ENCODE measurements at regions not wholly inside any gene's neighbourhood (a gene's known extent, or its start where the extent isn't known, plus 50 kb on each side); places are given as distances from the start of the nearest gene placed in this dataset.
"Not testable (repeated sequence)": the region's sequence is repeated elsewhere in the genome, so short reads cannot be mapped to it uniquely, and the experiment has no call there.

DNA sequence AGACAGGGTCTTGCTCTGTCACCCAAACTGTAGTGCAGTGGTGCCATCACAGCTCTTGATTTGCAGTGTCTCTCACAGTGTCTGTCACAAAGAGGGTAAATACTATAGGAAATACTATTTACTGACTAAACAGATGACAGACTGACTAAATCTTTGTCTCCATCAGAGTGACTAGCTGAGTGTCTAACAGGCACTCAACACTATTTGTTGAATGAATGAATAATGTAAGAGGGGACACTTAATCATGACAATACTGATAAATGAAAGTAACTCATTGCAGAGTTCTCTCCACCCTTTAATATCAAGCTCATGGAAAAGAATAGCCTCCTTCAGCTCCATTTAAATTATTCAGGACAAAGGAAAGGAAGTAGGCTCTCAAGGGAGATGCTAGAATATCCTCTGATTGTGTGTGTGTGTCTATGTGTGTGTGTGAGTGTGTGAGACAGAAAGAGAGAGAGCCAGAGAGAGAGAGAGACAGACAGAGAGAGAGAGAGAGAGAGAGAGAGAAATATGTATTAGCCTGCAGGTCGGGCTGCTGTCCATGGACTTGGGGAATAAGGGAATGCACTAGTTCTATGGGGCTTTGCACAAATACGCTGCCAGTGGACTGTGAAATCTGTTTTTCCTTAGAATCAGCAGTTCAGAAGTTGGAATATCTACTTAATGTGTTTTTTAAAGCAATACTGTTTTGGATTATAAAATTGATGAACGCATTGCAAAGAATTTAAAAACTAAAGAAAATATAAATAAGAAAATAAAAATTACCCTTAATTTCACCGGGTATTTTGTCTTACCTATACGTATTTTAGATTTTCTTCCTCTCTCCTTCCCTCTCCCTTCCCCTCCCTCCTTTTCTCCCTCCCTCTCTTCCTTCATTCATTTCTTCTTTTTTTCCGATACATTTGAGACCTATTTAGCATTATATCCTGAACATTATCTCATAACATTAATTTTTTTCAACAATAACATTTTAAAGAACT lies 132.9 kb upstream of the LRIG1 start:
- no peak for DNase-seq

DNA sequence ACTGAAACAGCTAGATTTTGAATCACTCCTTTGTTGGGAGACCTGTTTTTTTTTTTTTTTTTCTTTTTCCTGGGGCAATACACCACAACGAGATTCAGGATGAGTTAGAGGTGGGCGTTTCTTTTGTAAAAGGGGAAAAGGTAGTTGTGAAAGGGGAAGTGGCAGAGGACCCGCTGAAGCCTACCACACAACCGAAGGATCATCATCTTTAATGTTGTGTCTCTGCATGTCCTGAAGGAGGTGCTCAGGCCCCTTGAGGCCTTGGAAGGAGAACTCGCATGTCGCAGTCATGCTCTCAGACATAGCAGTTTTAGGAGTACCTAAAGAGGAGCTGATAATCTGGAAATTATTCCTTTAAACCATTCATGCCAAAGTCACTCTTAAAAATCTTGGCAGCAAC lies 137.9 kb upstream of the LRIG1 start:
- DNase-seq: no peak

DNA sequence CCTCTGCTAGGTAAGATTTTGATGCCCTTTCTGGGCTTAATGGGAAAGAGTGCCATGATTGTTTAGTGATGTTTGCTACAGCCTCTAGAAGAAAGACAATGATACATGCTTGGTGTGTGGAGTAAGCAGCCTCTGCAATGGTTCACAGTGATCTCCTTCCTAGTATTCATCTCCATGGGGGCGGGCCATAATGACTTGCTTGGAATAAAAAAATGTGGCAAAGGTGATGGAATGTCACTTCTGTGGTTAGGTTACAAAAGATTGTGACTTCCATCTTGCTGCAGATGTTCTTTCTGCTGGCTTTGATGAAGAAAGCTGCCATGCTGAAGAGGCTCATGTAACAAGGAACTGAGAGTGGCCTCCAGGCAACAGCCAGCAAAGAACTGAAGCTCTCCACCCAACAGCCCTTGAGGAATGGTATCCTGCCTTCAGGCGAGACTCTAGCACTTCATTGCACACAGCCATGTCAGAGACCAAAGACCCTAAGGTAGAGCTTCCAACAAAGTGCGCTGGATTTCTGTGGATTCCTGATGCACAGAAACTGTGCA lies 139.1 kb upstream of the LRIG1 start:
- DNase-seq: no peak

DNA sequence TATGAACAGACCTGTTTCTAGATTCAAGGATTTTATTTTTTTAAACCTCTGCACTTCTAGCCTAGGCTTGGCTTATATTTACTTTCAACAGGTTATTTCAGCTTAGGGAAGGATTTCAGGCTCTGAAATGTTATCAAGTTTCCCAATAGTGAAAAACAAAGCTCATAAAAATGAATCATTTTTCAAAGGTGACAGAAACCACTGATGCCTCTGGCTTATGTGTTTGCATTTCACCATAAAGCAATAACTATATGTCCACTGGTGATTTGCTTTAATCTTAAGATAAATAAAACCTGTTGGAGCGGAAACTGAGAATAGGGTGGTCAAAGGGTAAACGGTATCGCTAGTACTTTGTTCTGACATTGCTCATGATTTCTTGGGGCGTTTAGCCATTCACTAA lies 141.2 kb upstream of the LRIG1 start:
- no peak for DNase-seq

DNA sequence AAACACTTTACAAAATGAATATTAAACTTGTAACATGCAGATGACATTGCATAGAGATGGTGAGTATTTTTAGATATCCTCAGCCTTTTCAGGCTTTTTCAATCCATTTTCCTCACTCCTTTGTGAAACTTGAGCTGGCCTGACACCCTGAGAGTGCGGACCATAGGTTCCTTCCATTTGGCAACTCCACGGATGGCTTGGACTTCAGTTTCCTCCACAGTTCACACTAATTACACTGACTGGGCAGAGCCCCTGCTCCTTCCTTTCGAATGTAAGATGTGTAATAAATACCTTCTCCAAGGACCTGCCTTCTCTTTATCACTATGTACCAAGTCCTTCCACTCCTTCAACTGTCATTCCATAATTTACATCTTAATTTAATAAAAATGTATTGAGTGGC lies 141.7 kb upstream of the LRIG1 start:
- no peak for DNase-seq

DNA sequence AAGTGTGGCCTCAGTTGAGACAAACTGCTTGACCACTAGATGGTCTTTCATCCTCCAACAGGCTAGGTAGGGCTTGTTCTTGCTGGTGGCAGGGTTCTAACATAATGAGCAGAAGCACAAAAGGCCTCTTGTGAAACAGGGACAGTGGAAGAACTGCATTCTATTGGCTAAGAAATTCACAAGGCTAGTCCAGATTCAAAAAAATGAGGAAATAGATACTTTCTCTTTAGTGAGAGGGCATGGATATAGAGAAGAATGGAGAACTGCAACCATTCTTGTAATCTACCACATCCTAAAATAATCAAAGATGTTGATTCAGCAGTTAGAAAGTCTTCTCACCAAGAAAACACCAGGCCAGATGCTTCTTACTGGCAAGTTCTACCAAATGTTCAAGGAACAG lies 143.7 kb upstream of the LRIG1 start:
- DNase-seq: no peak

DNA sequence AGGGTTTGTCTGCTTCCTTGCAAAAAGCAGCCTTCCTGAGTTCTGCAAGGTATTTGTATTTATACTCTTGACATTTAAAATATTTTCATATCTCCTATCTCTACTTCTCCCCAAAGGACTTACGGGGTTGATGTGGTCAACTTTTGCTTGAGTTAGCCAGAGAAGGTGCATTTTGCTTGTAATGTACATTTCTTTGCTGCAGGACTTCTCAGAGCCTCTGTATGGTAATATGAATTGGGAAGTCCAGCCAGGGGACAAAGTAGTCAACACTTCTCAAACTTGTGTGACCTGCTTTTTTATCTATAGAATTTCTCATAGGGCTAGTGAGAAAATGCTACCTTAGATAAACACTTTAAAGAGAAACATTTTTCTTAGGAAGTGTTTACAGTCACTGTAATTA lies 148.2 kb upstream of the LRIG1 start:
- DNase-seq: no peak

DNA sequence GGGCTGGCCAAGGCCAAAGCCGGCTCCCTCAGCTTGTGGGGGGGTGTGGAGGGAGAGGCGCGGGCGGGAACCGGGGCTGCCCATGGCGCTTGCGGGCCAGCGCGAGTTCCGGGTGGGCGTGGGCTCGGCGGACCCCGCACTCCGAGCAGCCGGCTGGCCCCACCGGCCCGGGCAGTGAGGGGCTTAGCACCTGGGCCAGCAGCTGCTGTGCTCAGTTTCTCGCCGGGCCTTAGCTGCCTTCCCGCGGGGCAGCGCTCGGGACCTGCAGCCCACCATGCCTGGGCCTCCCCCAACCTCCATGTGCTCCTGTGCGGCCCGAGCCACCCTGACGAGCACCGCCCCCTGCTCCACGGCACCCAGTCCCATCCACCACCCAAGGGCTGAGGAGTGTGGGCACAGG lies 150.7 kb upstream of the LRIG1 start:
- DNase-seq: not testable (repeated sequence)

DNA sequence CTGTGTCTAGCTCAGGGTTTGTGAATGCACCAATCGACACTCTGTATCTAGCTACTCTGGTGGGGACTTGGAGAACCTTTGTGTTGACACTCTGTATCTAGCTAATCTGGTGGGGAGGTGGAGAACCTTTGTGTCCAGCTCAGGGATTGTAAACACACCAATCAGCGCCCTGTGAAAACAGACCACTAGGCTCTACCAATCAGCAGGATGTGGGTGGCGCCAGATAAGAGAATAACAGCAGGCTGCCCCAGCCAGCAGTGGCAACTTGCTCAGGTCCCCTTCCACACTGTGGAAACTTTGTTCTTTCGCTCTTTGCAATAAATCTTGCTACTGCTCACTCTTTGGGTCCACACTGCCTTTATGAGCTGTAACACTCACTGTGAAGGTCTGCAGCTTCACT lies 151.3 kb upstream of the LRIG1 start:
- DNase-seq: not testable (repeated sequence)

DNA sequence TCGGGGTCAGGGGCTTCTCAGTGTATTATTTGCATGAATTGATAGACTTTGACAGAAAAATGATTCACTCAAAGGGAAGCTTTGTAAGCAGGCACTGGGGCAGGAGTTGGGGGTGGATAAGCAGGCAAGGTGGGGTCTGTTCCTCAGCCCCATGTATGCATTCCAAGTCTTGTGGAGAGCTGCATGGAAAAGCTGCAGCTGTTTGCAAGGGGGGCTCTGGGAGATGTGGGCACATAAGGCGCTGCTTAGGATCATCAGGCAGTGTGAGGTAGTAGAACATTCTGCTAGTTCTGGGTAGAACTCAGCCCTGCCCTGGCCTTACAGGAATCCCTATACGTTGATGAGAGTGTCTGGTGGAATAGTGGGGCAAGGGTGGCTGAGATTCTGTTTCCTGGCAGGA lies 154.2 kb upstream of the LRIG1 start:
- DNase-seq: no peak

DNA sequence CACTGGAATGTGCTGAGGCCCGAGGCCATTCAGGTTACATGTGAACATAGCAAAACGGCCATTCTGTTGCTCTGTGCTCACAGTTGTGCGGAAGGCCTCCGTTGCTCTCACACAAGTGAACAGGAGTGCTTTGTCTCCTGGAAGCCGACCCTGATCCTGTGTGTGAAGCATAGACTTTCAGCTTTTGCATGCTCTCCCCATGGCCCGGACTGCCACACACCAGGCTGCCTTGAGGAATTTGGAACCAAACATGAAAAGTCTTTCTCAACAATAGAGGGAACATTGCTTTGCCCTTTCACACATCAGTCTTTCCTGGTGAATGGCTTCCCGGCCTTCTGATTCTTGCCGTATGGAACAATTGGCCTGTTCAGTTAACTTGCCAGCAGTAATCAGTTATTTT lies 154.8 kb upstream of the LRIG1 start:
- no peak for DNase-seq

DNA sequence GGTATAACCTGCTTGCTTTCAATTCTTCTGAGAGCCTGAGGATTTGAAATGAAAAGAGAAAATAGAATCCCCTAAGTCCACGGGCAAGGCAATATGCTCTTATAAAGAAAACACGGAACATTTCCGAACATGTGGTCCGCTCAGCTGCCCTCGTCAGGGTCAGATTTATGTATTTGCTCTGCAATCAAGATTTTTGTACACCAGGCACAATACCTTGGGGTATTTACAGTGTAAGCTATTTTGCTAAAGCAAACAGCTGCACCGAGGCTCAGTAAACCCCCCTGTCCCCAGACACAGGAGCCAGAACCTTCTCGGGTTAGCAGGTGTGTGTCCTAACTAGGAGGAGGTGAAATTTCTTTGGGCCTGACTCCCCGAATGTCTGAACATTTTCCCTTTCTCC lies 155.8 kb upstream of the LRIG1 start:
- peak; percentile 11 for DNase-seq

DNA sequence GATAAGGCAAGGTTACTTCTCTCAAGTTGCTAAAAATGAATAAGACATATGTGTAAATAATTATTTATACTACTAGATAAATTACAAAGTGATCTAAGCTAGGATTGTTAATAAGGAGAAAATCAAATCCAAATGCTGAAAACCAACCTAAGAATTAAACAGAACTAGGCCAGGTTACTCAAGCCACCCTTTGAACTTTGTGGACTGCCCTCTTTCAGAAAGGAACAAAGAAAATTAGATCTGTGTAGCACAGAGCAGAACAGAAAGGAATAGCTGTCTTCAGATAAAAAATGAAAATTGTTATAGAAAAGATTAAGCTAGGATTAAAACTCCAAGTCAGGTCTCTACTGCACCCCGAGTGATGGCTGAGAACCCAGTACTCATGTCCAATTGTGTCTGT lies 158.2 kb upstream of the LRIG1 start:
- no peak for DNase-seq

DNA sequence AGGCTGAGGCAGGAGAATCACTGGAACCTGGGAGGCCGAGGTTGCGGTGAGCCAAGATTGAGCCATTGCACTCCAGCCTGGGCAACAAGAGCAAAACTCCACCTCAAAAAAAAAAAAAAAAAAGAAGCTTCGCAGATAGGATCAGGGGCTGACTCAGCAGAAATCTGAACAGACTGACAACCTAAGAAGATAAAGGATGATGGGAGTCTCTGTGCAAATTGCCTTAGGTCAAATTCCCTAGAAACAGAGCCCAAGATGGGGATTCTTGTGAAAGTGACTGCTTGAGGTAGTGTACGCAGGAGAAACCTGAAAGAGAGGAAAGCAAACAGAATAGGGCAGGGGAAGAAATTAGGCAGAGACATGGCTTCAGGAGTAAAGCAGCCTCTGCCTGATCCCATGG lies 160.8 kb upstream of the LRIG1 start:
- no peak for DNase-seq

DNA sequence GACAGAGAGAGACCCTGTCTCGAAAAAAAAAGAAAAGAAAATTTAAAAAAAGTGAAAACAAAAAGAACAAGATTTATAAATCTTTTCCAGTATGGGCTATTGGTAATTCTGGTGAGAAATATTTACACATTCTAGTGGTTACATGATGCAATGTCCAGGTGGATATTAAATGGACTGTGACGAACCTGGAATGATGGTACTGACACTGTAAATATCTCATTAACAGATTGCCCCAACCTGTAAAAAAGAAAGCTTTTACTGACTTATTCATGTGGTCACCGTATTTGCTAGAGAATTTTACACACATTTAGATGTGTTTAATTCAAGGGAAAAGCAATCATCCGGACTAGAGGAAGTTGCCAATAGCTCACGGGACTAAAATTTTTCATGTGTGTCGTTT lies 162.1 kb upstream of the LRIG1 start:
- no peak for DNase-seq

DNA sequence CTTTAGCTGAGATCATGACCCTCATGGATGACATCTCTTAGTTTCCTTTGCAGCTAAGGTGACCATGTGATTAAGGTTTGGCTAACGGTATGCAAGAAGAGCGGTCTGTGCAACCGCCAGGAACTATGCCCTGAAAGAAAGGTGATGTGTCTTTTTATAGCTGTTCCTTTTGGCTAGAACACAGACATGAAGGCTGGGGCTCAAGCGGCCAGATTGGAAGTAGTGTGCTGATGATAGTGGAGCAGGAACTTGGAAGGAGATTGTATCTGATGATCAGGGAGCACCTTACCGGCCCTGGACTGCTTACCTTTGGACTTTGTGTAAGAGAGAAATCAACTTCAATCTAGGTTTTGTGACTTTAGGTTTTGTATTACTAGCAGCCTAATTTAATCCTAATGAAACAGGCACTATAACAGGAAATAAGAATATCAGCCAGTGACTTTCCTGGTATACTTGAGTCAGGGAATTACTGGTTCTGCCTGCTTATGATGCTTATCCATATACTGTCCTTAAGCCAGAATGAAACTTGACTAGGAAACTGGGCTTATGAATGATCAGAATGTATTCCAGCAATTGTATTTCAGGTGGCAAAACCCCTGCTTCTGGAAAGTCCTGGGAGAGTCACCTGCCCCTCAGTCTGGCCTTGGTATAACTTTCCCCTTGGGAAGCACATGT lies 164.3 kb upstream of the LRIG1 start:
- no peak for DNase-seq

DNA sequence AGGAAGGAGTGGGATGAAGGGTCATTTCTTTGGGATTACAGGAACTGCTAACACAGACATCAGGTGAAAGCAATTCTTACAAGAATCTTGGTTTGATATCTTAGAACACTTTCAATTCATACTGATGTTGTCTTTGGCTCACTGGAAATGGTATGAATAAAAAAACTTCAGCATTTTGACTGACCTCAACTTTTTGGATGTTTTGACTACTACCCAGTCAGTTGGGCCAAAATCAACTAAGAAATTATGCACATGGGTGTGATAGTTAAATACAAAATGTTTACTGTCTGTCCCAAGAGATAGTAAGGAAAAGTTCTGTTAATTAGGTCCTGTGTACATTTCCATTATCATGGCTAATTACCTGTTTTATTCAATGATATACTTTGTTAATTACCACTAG lies 165.5 kb upstream of the LRIG1 start:
- DNase-seq: no peak

DNA sequence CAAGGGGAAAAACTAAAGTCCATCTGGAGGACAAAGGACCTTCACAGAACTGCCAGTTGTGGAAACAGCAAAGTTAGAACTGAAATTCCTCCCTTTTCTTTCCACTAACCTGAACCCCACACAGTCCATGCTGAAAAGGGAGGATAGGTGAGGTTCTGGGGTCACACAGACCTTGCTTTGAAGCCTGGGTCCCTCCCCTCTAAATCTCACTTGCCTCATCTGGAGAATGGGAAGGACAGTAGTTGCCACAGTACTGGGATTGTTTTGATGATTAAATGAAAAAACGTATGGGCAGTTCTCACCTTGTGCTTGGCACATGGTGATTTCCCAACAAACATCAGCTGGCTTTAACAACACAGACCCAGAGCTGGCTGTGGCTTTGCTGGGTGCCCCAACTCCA lies 166.4 kb upstream of the LRIG1 start:
- DNase-seq: no peak

DNA sequence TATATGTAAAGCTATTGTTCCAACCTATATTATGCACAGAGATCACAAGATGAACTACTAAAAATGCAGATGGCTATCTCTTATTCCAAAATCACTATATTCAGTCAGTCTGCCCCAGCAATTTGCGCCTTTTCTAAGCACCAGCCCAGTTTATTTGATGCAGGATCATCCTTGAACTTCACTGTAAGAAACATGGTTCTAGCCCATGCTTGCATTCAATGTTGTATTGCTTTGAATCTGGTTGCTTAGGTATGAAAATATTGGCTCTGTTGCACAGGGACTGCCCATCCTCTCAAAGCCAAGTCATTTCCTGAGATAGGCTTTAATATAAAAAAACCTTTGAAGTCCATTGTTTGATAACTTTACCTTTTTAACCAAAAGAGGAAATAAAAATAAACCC lies 170.5 kb upstream of the LRIG1 start:
- no peak for DNase-seq

DNA sequence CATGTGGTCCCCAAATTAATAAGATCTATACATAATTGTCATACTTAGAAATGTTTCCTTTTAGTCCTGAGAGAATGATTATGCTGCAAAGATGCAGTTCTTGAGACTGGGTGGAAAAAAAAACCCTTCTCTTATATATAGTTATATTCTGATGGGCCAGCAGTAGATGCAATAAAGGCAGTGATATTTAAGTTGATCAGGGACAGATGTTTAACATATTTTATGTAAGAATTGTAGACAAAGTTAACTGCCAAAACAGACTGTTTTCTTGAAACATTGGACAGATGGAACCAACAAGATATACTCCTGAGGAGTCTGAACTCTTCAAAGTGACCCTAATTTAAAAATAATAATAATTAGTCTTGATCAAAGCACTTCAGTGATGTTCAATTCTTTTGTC lies 172.0 kb upstream of the LRIG1 start:
- DNase-seq: no peak

DNA sequence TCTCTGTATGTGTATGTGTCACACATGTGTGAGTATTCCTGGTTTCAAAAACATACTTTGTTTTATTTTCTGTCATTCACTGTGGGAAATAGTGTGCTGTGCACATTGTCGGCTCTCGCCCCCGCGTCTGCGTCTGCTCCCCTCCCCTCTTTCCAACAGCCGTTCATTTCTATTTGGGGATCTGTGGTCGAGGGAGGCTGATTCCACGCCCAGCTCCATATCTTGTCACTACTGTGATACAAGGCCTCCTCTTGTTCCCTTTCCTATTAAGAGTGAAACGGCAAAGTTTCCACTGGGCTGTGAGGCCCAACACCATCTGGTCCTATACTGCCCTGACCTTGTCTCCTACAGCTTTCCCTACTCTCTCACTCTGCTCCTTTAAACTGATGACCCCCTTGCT lies 172.5 kb upstream of the LRIG1 start:
- DNase-seq: no peak

DNA sequence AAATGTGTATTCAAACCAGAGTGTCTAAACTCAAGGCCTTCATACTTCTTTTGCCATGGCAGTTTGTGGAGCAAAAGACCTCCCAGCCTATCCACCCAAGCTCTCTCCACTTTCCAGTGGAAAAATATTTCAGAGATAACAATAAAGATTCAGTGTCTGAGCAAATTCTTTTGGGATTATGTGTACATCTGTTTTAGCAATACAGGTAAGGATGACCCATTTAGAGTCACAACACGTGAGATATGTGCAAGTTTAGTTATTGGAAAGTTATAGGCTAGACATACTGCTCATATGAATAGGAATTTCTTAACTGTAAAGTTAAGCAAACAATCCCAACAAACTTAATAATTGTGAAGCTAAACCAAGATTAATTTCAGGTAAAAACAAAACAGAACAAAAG lies 174.5 kb upstream of the LRIG1 start:
- no peak for DNase-seq

DNA sequence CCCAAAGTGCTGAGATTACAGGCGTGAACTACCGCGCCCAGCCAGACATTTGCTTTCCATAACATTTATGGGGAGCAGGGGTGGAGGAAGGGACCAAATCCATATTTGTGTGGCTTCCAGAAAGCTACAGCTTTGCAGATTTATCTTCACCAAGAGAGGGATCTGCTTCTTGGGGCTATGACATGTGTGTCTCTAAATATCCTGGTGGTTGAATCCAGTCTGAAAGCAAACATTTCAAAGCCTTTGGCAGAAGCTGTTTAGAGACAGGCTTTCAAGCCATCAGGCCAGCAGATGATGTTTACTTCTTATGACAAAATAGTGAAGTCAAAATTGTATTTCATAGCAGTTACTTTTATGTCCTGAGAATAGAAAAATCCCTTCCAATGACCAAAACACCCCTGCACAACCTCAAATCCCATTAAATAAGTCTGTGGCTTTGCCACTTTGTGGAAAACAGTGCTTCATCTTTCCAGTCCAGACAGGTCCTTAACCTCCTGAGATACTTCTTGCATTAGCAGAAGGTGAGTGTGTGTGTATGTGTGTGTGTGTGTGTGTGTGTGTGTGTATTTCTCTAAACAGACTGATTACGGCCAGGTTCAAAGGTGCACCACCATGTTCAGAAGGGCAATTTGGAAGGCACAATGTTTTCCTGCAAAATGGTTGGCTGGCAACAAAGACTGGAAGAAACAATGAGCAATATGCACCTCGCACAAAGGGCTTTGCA lies 191.4 kb upstream of the LRIG1 start:
- DNase-seq: no peak

DNA sequence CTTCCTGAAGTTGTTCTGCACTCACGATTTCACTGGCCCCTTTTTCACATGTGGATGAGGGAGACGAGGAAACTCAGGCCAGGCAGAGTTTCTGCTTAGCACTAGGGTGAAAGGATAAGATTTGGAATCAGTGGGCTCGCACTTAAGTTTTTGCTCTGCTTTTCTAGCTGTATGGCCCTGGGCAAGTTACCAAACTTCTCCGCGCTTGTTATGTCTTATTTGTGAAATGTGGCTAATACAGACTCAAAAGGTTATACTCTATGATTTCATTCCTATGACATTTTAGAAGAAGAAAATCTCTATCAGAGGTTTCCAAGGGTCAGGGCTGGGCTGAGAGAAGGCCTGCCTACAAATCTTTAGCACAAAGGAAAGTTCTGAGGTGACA lies 191.9 kb upstream of the LRIG1 start:
- DNase-seq: no peak
